K562 (cell line): ENCODE measurements at regions not wholly inside any gene's neighbourhood (a gene's known extent, or its start where the extent isn't known, plus 50 kb on each side); places are given as distances from the start of the nearest gene placed in this dataset.

Source experiments
- ATAC-seq: fragments of 200-7000 bp; cut with Tn5 transposase; 3 replicates; pipeline ENCODE4 v1.9.1; 2020; ENCODE audit warnings: moderate library complexity
- BruUV-seq: library from RNA; stranded (reverse); fragments of 400-500 nt; replicated peaks from 2 replicates; lab custom pipeline; 2021; lab: Mats Ljungman, UMichigan
- CTCF ChIA-PET: fragments of 300-600 bp; formaldehyde crosslinking; extraction: SDS; loops from one replicate; lab custom pipeline; 2021; ENCODE audit warnings: low intra/inter-chr PET ratio; lab: Yijun Ruan, JAX
- POLR2A ChIA-PET: fragments of 300-600, 350-650 bp; sonication (Branson Sonifier 250); formaldehyde crosslinking; extraction: SDS; loops from one replicate; lab custom pipeline; 2021; ENCODE audit warnings: antibody characterized with exemption, inconsistent platforms; lab: Yijun Ruan, JAX
- DNase-seq, 4 experiments: peaks; one replicate each; pipeline versions ENCODE4 v3.0.0 to v3.0.0-alpha.2; 2011 to 2018; ENCODE audit warnings: low spot score in 3 of 4, mixed read lengths in 3 of 4; ENCODE audit errors: extremely low read depth in 1 of 4
- FAIRE-seq: peaks from 2 replicates; lab custom pipeline; 2011; peaks lifted over from hg19 to GRCh38; lab: Jason Lieb, UNC
- H2AFZ ChIP-seq: 2 replicates; pipeline ENCODE4 v1.6.0; 2011; ENCODE audit warnings: low read depth, low read length, control low read depth, inconsistent platforms
- H3K27ac ChIP-seq: fragments of 200-600 bp; 3 replicates; pipeline ENCODE4 v1.8.0; 2011; ENCODE audit warnings: low read depth, mild to moderate bottlenecking, control low read depth, inconsistent platforms, low read length, moderate library complexity, mixed read lengths; ENCODE audit errors: extremely low read depth
- H3K27me3 ChIP-seq, 2 experiments: fragments of 300-600 bp in 1 of 2; 2 replicates in 1 of 2; 3 replicates in 1 of 2; pipeline versions ENCODE4 v1.6.0 to v1.8.0; 2011; ENCODE audit warnings: inconsistent platforms in 2 of 2, low read length in 2 of 2, mild to moderate bottlenecking in 1 of 2, mixed read lengths in 1 of 2, moderate library complexity in 1 of 2; ENCODE audit not compliant: control insufficient read depth in 2 of 2, insufficient read depth in 2 of 2
- H3K36me3 ChIP-seq: fragments of 300-600 bp; 3 replicates; pipeline ENCODE4 v1.8.0; 2011; ENCODE audit warnings: mild to moderate bottlenecking, low read length, inconsistent platforms; ENCODE audit not compliant: control insufficient read depth, insufficient read depth
- H3K4me1 ChIP-seq, 2 experiments: fragments of 200-600 bp in 1 of 2; replicated peaks in 1 of 2; 2 replicates in 1 of 2; 3 replicates in 1 of 2; pipeline versions ENCODE4 v1.5.1 to v1.8.0; 2011; ENCODE audit warnings: inconsistent platforms in 2 of 2, low read length in 2 of 2, mild to moderate bottlenecking in 1 of 2, mixed read lengths in 1 of 2, moderate library complexity in 1 of 2; ENCODE audit not compliant: control insufficient read depth in 2 of 2, insufficient read depth in 2 of 2
- H3K4me2 ChIP-seq: 2 replicates; pipeline ENCODE4 v1.6.1; 2011; ENCODE audit warnings: low read length, control low read depth, inconsistent platforms, mixed read lengths; ENCODE audit not compliant: insufficient read depth
- H3K4me3 ChIP-seq: fragments of 200-600 bp; sonication (generic), shearing (Covaris generic); 2 replicates; pipeline ENCODE4 v1.5.1; 2016; ENCODE audit warnings: control low read depth, inconsistent platforms
- H3K79me2 ChIP-seq: fragments of 200-600 bp; 3 replicates; pipeline ENCODE4 v1.8.0; 2011; ENCODE audit warnings: low read length, inconsistent platforms; ENCODE audit not compliant: control insufficient read depth, insufficient read depth
- H3K9ac ChIP-seq, 2 experiments: 2 replicates each; pipeline versions ENCODE4 v1.6.0 to v1.6.1; 2011; ENCODE audit warnings: low read depth in 2 of 2, low read length in 2 of 2, control low read depth in 1 of 2, inconsistent platforms in 1 of 2, mild to moderate bottlenecking in 1 of 2, mixed read lengths in 1 of 2; ENCODE audit not compliant: insufficient read depth in 1 of 2
- H3K9me1 ChIP-seq: one replicate; pipeline ENCODE4 v1.6.0; 2011; ENCODE audit warnings: inconsistent platforms, mild to moderate bottlenecking, low read length, moderate library complexity; ENCODE audit not compliant: control insufficient read depth, insufficient read depth
- H3K9me3 ChIP-seq: replicated peaks from 2 replicates; pipeline ENCODE4 v1.5.1; 2011; ENCODE audit warnings: low read depth, low read length, inconsistent platforms; ENCODE audit not compliant: control insufficient read depth, insufficient read depth
- H4K20me1 ChIP-seq: replicated peaks from 2 replicates; pipeline ENCODE4 v1.6.1; 2011; ENCODE audit warnings: low read length, inconsistent platforms, mixed read lengths; ENCODE audit not compliant: control insufficient read depth, insufficient read depth
- BRD9 ChIP-seq: fragments of 450-650 bp; IDR thresholded peaks from 2 replicates; pipeline ENCODE4 v1.6.1; 2018; ENCODE audit warnings: low read depth; ENCODE audit not compliant: partially characterized antibody
- CHD2 ChIP-seq: IDR thresholded peaks from 2 replicates; pipeline ENCODE4 v1.6.1; 2011; ENCODE audit warnings: low read depth, low read length
- EP400 ChIP-seq: fragments of 450-650 bp; IDR thresholded peaks from 2 replicates; pipeline ENCODE4 v1.6.1; 2017; ENCODE audit warnings: antibody characterized with exemption, mild to moderate bottlenecking, moderate library complexity
- FOSL1 ChIP-seq: fragments of 200-800 bp; sonication (Bioruptor generic); conservative IDR thresholded peaks from 2 replicates; pipeline ENCODE4 v1.6.1; 2016; ENCODE audit warnings: missing genetic modification characterization, missing compliant biosample characterization
- GTF2E2 ChIP-seq: fragments of 200-800 bp; sonication (Bioruptor generic); IDR thresholded peaks from 2 replicates; pipeline ENCODE4 v1.6.1; 2016; ENCODE audit warnings: missing genetic modification characterization, missing compliant biosample characterization
- KDM4B ChIP-seq, 2 experiments: fragments of 450-650 bp in 1 of 2; sonication (generic) in 1 of 2; IDR thresholded peaks; 2 replicates each; pipeline ENCODE4 v1.6.1; 2016 to 2017; ENCODE audit warnings: borderline replicate concordance in 2 of 2, antibody characterized with exemption in 1 of 2, low read depth in 1 of 2, mild to moderate bottlenecking in 1 of 2
- RBBP5 ChIP-seq: fragments of 200-600 bp; sonication (generic); IDR thresholded peaks from 2 replicates; pipeline ENCODE4 v1.6.1; 2012; ENCODE audit warnings: borderline replicate concordance, mild to moderate bottlenecking, low read length, control low read depth, inconsistent platforms; ENCODE audit not compliant: insufficient read depth, poor library complexity, severe bottlenecking
- ZNF197 ChIP-seq: fragments of 200-800 bp; sonication (Bioruptor generic); IDR thresholded peaks from 2 replicates; pipeline ENCODE4 v1.6.1; 2016; ENCODE audit warnings: low read depth, missing genetic modification characterization, missing compliant biosample characterization
- WGBS: fragments of 100-300 bp; shearing (Covaris generic); methylation state at CpG from one replicate; pipeline ENCODE4 v1.1.6; 2016; ENCODE audit warnings: low coverage, mixed read lengths; ENCODE audit not compliant: insufficient coverage; ENCODE audit errors: missing lambda C conversion rate; 5-methylcytosine and 5-hydroxymethylcytosine counted together
- in situ Hi-C: fragments of 300-500 bp; cut with MboI; formaldehyde crosslinking; loops from 4 replicates; pipeline ENCODE4 v1.15.0; 2018; ENCODE audit warnings: inconsistent platforms, mixed read lengths
- intact Hi-C: fragments of 100-400 bp; cut with micrococcal nuclease; formaldehyde crosslinking; loops from 2 replicates; pipeline ENCODE4 v1.14.2; 2022

- TF ChIP-seq RBBP5 (no peak), CHD2 (no peak), ZNF197 (no peak), GTF2E2 (tag) (no peak), EP400 (no peak), KDM4B (IDR thresholded peaks at IDR 0.05; ENCODE audit: borderline replicate concordance in 2 of 2, low read depth in 1 of 2) (no peak), FOSL1 (tag) (no peak)
These were observed 302.4 kb upstream of the PDZRN3 start (continued) for GRCh38 chr3:73927203-73927570.

DNA sequence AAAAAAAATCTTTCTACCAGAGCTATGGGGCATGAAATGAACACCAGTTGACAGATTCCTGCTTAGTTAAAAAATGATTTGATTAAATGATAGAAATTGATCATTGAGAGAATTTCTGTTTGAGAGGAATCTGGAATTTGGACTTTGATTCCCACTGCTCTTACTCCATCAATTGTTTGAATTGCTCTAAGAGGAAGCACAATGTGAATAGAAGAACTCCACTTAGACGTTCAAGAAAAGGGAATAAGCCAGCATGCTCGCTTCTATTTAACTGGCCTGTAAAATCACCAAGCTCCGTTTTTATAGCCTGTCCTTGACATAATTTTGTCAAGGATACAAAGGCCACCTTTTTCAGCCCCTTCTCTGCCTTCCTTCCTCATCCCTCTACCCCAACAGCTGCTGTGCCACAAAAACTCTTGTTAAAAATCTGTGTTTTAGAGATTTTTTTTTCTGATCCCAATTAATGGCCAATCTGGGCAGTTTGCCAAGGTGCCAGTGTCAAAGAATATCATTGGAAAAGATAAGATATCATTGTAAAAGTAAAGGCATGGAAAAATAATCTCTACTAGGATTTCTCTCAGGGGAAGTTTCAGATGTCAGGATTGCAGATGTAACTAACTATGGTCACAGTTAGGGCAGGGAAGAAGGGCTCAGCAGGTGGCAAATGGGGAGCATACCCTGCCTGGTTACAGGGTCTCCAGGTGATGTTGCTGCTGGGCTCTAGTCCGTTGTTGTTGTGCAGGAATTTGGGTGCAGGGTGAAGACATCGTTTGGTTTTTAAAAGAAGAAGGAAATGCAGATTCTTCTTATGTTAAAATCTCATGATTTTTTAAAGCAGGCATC is 301.8 kb upstream of the PDZRN3 start:
- H3K9ac ChIP-seq, result no peak overlapping the region
- H3K27ac ChIP-seq, result no peak overlapping the region
- H3K4me3 ChIP-seq, result no peak overlapping the region
- ChIA-PET POLR2A (no interaction called here), CTCF (no interaction called here)
- DNase-seq (no peak), FAIRE-seq (no peak), ATAC-seq (no peak)
- H3K9me3 ChIP-seq, result no peaks in the 10 kb centered on the region
- no peaks in the 10 kb centered on the region for H4K20me1 ChIP-seq
- 3% methylated on average over 5 of the region's 5 CpGs for WGBS
- H2AFZ ChIP-seq, result no peak overlapping the region
- no peaks in the 10 kb centered on the region for H3K36me3 ChIP-seq
- no peaks in the 10 kb centered on the region for H3K79me2 ChIP-seq
- H3K27me3 ChIP-seq, result no peaks in the 10 kb centered on the region
- H3K4me1 ChIP-seq, result no peaks in the 10 kb centered on the region
- no peak for TF ChIP-seq BRD9
- BruUV-seq, result no TSS peak
- H3K9me1 ChIP-seq, result no peaks in the 10 kb centered on the region
- in situ Hi-C loops (no loop called here), intact Hi-C loops (no loop called here)
- H3K4me2 ChIP-seq, result no peak overlapping the region
